HG03066 (cell line): ENCODE measurements at regions not wholly inside any gene's neighbourhood (a gene's known extent, or its start where the extent isn't known, plus 50 kb on each side); places are given as distances from the start of the nearest gene placed in this dataset.
"Not testable (repeated sequence)": the region's sequence is repeated elsewhere in the genome, so short reads cannot be mapped to it uniquely, and the experiment has no call there.

Source experiments
- ATAC-seq: cut with Tn5 transposase; IDR thresholded peaks from one replicate; pipeline ENCODE4 v1.9.1; 2021; ENCODE audit warnings: low read depth; ENCODE audit not compliant: unreplicated experiment

DNA sequence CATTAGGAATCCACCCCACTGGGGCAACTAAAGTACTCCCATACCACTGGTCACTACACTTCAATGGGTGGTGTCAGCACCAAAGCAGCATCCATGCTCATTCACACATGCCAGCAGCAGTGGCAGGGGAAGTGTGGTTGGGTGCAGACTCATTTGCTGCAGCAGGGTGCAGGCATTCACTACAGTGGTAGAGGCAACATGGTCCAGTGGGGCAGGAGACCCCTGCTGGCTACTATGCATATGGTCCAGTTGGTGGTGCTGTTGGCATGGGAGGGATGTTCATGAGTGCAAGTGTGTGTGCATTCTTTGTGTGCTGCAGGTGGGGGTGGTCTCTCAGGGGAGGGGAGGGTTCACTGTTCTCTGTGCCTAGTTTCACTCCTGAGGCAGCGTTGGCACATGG is 908.4 kb upstream of the NOVA1 start:
- no peak for ATAC-seq

DNA sequence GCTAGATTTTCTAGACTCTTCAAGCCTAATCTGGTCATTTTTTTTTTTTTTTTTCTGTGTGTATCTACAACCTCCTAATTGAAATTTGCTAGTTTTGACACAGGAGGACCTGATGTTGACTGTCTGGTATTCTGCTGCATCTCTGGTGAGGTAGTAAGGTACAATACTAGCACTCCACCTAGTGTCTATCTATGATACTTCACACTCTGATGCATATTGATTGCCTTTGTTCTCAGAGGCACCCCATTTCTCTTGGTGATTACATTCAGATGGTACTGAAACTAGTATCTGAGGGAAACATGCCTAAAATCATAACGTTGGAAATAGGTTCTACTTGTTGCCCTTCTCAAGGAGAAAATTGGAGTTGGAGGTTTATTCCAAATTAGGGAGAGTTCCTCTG is 930.5 kb upstream of the NOVA1 start:
- no peak for ATAC-seq

DNA sequence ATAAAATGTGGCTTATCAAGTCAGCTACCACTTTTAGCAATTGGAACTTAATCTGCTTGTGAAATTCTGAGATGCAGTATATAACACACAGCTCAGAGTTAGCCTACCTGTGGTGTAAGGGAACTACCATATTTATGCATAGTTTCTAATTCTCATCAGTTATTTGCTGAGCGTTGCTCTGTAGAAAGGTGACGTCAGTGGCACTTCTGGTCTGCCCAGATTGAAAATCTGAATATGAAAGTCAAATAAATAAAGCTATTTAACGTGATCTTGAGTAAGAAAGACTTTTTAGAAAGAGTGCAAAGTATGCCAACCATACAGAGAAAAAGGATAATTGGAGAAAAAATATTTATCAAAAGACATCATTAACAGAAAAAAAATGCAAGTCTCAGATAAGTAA is 938.9 kb upstream of the NOVA1 start:
- no peak for ATAC-seq

DNA sequence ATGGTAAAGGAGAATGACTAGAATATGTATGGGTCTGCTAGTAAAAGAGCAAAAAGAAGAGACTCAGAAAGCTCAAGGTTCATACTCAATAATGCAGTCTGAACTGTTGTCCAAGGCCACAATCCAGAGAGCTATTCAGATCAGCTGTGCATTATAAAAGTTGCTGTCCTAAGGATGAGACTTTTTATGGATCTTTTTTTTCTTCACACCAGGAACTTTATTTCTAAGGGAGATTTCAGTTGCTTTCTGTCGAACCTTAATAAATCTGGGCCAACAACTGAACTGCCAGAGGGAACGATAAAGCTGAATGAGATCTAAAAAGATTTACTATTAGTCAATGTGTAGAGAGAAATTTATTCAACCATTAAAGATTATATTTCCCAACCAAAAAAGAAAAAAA is 948.3 kb upstream of the NOVA1 start:
- ATAC-seq: no peak

DNA sequence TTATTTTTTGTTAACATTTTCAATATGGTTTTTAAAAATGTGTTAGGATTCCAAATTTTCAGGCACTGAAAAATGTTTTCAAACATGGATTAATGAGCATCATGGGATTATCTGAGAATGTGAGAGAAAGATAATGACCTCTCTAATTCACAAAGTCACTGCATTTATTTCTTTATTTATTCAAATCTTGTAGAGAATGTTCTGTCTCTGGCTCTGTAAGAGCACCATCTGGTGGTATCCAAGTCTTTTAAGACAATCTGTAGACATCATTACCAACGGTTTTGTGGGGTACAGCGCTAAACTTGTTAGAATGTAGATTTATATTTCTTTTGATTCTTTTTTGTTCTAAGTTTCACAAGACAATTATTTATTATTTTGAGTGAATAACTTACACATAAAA is 956.0 kb upstream of the NOVA1 start:
- no peak for ATAC-seq

DNA sequence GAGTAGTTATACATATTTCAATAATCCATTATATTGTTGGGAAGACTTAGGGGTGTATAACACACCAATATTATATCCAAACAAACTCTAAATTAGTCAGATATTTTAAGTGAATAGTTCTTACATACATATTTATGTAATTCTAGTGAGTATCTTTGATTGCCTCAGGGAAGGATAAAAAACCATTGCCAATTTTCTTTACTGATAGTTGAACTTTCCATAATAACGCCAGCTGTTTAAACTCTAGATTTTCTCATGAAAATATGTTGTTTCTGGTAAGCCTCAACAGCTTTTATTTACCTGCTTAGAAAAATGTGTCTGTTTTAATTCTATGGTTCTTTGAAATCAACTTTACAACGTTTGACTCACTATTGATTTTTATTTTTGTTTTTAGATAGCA is 959.6 kb upstream of the NOVA1 start:
- no peak for ATAC-seq

DNA sequence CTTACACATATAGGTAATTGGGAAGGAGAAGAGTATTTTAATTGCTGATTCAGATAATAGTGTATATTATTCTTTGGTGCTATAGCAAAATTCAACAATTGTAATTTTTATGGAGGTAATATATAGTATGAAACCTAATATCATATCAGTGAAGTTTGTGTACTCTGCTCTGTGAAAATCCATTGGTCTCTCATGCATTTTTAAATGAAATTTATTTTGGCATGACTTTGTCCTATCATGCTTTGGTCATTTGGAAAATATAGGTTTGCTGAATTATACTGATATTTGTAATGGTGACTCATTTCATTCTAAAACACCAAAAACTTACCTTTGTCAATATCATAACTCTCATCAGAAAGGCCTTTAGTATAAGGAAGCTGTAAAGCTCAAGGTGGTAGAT is 962.0 kb upstream of the NOVA1 start:
- ATAC-seq: no peak

DNA sequence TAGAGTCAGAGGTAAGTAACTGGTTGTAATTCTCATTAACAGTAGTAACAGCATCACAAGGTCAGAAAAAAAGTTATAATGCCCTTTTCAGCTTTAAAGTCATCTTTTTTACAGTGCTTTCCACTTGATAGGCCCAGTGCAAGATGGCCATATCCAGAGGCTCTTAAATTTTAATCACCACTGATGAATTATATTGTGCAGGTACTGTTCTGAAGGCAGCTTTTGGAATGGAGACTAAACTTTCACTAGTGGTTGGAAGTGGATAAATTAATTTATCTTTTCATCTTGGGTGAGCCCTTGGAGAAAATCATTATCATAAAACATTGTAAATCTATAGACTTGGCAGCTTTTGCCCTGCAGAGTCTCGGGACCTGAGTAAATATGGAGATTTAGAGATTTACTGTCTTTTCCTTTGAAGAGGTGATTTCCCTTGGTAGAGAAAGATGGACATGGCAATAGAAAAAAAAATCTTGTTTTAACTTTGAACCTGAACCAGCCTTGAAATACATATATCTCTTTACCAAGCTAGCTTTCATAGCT is 969.1 kb upstream of the NOVA1 start:
- no peak for ATAC-seq

DNA sequence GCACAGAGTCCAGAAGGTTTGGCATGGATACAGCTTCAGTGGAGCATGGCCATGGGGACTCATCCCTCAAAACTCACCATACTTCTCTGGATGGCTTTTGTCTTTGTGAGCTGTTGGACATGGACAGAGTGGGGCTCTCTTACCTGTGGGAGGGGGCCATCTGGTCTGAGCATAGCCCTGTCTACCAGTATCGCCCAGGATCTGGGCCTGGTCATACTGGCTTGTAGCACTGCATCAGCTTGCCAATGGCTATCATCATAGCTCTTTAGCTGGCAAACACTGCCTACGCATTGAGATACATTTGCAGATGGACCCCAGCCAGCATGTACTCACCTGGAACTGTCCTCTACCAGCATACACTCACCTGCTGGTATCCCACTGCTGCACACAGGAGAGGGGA is 975.2 kb upstream of the NOVA1 start:
- no peak for ATAC-seq

DNA sequence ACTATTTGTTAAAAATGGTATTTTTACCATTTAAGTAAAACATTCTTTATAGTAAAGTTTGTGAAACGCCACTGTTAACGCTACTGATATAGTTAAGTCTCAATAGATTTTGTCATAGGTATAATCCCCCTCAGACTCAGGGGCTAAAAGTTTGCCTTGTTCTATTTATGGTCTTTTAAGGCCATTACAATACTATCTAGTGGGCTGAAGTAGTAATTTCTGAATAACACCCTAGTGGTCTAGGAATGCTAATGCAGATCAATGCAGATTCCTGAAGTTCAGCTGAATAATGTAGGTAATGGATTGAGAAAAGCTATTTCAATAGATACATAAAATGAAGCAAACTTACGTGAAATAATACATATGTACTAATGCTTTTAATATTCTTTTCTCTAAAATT is 989.3 kb upstream of the NOVA1 start:
- no peak for ATAC-seq

DNA sequence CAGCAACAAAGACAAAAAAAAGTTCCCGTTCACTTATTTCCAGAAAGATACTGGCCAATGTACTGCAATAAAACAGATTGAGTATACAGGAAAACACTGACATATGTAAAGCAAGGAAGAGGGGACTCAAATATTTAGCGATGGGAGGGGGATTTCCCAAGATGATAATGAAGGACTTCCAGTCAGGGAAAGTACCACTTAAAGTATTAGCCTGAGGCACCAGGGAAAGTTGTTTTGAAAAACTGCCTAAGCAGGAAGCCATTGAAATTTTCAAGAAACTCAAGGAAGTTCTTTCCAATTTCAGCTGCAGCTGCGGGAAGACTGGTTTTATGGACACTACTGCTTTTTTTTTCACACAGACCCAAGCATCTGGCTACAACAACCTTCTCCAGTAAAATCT is 1007.4 kb upstream of the NOVA1 start:
- no peak for ATAC-seq

DNA sequence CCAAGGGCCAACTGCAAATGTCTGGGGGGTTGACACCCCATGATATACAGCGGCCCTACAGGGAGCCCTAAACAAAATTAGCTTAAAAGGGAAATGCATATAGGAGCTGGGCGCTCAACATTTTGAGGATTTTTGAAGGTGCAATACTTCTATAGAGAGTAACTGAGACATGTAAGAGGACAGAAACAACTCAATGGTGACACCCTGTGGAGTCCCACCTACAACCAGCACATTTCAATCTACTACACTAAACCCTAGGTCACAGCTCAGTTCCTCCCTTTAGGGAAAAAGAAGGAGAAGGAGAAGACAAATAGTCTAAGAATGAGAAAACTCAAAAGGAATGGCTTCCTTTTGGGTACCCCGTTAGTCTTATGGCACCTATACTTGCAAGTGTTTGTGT is 1010.5 kb upstream of the NOVA1 start:
- no peak for ATAC-seq

DNA sequence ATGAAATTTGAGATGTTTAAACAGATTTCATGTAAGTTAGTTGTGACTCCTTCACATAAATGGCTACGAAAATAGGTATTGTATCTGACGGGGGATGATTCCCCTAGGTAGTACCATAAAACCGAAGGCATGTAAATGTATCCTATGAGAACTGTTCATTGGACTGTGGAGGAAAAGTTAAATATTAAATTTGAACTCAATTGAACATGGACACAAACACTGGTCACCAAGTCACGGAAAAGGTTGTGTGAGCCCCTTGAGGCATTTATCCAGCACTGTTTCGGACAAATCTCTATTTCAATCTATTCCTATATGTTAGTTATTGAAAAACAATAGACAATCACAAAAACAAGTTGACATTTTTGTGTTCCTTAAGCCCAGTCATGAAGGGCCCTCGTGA is 1014.3 kb upstream of the NOVA1 start:
- ATAC-seq: no peak

DNA sequence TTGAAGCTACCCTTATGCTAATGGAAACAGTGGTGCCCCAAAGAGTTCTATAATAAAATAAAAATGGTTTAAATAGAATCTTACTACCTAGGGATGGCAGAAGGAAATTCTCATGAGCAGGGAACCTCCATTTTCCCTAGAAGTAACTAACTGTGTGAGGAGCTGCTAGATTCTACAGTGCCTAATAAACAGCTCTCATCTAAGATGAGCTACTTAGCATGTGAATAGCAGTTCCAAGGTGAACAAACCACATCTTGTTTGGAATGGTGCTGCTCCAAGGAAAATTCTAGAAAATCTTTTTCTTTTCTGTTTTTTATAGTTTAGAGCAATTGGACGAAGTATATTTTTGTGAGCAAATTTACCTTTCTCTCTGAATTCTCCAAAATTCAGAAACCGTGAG is 1015.3 kb upstream of the NOVA1 start:
- ATAC-seq: no peak

DNA sequence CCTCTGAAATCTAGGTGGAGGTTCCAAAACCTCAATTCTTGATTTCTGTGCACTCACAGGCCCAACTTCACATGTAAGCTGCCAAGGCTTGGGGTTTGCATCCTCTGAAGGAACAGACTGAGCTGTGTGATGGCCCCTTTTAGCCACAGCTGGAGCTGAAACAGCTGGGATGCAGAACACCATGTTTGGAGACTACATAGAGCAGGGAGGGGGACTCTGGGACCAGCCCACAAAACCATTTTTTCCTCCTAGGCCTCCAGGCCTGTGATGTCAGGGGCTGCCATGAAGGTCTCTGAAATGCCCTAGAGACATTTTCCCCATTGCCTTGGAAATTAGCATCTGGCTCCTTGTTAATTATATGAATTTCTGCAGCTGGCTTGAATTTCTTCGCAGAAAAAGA is 1025.9 kb upstream of the NOVA1 start:
- ATAC-seq: no peak

DNA sequence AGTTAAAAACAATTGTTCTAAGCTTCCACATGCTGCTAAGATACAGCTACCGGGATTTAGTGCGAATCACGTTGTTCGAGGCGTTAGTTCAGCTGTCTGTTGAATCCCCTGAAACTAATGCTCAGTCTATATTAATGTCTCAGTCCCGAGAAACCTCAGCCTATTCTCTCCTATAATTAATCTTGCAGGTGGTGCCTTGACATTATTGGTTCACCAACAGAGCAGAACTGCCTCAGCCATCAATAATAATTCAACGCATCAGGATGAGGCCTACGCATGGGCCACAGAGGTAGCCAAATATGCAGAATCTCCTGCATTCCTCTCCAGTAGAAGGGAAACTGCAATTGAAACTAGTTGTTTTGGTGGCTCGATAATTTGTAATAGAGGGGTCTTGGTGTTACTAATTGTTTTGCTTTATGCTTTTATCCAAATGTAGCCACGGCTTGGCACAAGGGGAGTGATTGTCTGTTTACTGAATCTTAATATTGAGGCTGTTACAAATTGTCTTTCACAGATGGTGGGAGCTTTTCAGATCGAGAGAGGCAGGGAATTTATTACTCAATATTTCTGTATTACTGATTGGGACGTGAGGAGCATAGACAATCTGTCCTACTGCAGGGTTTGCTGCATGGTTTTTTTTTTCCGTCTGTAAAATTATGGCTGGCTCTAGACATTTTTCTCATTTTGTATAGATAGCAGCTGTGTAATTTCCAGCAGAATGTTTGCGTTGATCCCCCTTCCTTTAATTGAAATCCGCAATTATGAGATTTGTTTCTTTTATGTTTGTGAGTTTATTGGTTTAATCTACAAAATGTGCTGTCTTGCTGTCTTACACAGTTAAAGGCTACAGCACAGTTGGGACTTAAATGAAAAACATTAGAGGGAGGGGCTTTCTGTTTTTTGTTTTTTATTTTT is 1036.5 kb upstream of the NOVA1 start:
- ATAC-seq: no peak

DNA sequence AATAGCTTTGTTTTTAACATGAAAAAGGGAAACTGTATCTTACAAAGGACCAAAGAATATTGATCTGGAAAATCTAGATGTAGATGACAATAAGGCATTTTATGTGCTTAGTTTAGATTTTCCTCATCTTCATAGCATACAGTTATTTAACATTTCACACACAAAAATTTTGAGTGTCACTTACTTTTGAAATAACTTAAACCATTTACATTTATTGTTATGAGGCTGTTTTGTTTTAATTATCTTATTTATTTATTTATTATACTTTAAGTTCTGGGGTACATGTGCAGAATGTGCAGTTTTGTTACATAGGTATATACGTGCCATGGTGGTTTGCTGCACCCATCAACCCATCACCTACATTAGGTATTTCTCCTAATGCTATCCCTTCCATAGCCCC is 1042.9 kb upstream of the NOVA1 start:
- not testable (repeated sequence) for ATAC-seq

DNA sequence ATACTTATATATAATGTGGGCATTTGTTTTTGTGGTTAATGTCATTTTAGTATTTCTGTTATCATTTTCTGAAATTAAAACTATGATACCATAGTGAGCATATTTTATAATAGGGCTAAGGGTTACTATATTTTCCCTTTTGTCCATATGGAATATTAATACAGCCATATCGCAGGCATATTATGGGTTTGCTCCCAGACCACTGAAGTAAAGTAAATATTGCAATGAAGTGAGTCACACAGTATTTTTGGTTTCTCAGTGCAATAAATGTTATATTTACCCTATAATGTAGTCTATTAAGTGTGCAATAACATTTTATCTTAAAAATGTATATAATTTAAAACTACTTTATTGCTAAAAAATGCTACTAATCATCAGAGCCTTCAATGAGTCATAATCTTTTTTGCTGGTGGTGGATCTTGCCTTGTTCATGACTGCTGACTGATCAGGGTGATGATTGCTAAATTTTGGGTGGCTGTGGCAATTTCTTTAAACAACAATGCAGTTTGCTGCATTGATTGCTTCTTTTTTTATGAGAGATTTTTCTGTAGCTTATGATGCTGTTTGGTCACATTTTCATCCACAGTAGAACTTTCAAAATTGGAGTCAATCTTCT is 1044.5 kb upstream of the NOVA1 start:
- no peak for ATAC-seq

DNA sequence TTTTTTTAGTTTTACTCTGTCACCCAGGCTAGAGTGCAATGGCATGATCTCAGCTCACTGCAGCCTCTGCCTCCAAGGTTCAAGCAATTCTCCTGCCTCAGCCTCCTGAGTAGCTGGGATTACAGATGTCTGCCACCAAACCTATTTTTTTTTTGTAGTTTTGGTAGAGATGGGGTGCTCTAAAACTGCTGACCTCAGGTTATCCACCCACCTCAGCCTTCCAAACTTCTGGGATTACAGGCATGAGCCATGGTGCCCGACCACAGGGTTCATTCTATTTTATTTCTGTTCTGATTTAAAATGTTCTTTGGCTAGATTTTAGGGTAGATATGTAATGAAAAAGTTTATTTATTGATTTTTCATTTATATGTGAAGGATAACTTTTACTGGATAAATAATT is 1062.8 kb upstream of the NOVA1 start:
- ATAC-seq: no peak

DNA sequence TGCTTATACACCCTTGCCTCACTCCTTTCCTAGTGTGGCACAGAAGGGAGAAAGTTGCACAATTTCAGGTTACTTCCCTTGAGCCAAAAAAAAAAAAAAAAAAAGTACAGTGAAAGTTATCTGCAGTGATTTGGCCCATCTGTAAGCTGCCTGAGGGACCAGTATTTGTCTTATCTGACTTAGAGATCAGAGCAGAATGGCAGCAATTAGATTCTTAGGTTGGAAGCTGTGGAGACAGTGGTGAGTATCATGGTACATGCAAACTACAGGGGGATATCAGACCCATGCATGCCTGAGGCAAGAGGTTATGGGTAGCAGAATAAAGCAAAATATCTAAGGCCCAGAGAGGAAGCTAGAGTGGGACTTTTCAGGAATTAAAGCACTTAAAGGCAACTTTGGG is 1070.7 kb upstream of the NOVA1 start:
- ATAC-seq: no peak

DNA sequence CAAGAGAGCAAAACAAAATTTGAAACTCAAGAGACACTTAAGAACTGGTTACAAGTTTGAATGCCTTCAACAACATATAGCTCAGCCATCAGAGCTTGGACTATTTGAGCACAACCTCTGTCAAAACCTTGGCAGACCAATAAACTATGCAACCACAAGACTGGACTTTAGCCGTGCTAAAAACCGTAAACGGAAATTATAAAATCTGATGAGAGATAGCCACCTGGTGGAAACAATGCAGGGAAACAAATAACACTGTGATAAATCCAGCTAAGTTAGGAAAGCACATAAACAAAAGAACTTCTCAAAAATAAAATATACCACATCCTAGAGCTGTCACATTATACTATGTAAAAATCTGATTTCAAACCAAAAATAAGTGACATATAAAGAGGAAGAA is 1074.2 kb upstream of the NOVA1 start:
- ATAC-seq: no peak
